IMR-90 (cell line): ENCODE measurements at regions not wholly inside any gene's neighbourhood (a gene's known extent, or its start where the extent isn't known, plus 50 kb on each side); places are given as distances from the start of the nearest gene placed in this dataset.

Experiments used
- ATAC-seq: fragments of 200-7000 bp; cut with Tn5 transposase; 2 replicates; pipeline ENCODE4 v1.9.1; 2020; ENCODE audit warnings: low read depth, mild to moderate bottlenecking, moderate library complexity
- BruUV-seq: library from RNA; stranded (reverse); fragments of 400-500 nt; replicated peaks from 2 replicates; lab custom pipeline; 2021; lab: Mats Ljungman, UMichigan
- CTCF ChIA-PET: fragments of 300-600 bp; formaldehyde crosslinking; extraction: SDS; loops from one replicate; lab custom pipeline; 2021; ENCODE audit warnings: antibody characterized with exemption; lab: Yijun Ruan, JAX
- POLR2A ChIA-PET: fragments of 300-600 bp; sonication (Branson Sonifier 250); formaldehyde crosslinking; loops from one replicate; lab custom pipeline; 2022; ENCODE audit warnings: antibody characterized with exemption; ENCODE audit not compliant: unreplicated experiment; lab: Charles Lee
- DNase-seq: peaks from one replicate; pipeline ENCODE4 v3.0.0; 2013
- H2AFZ ChIP-seq: replicated peaks from 2 replicates; pipeline ENCODE3; 2013; ENCODE audit warnings: low read length, mild to moderate bottlenecking; ENCODE audit not compliant: poor library complexity
- H2AK5ac ChIP-seq: 2 replicates; pipeline ENCODE4 v1.6.1; 2013; ENCODE audit warnings: low read depth, low read length, inconsistent platforms
- H2AK9ac ChIP-seq: replicated peaks from 2 replicates; pipeline ENCODE3; 2013; ENCODE audit warnings: mild to moderate bottlenecking, low read depth, low read length, moderate library complexity; ENCODE audit not compliant: poor library complexity
- H2BK120ac ChIP-seq: 2 replicates; pipeline ENCODE4 v1.6.1; 2013; ENCODE audit warnings: low read depth, low read length, inconsistent platforms
- H2BK15ac ChIP-seq: 3 replicates; pipeline ENCODE4 v1.6.1; 2013; ENCODE audit warnings: low read depth, low read length, inconsistent platforms
- H2BK20ac ChIP-seq: 2 replicates; pipeline ENCODE4 v1.6.1; 2013; ENCODE audit warnings: low read depth, mild to moderate bottlenecking, inconsistent platforms, low read length, moderate library complexity
- H2BK5ac ChIP-seq: 2 replicates; pipeline ENCODE4 v1.6.1; 2013; ENCODE audit warnings: mild to moderate bottlenecking, low read depth, low read length, inconsistent platforms; ENCODE audit not compliant: poor library complexity, severe bottlenecking
- H3K14ac ChIP-seq: replicated peaks from 2 replicates; pipeline ENCODE4 v1.6.1; 2013; ENCODE audit warnings: low read depth, low read length, inconsistent platforms
- H3K18ac ChIP-seq: 2 replicates; pipeline ENCODE4 v1.6.1; 2013; ENCODE audit warnings: low read depth, low read length, control low read depth
- H3K23ac ChIP-seq: 2 replicates; pipeline ENCODE4 v1.6.1; 2013; ENCODE audit warnings: low read depth, low read length, inconsistent platforms
- H3K27ac ChIP-seq: 2 replicates; pipeline ENCODE4 v1.5.1; 2013; ENCODE audit warnings: mild to moderate bottlenecking, control low read depth, low read length; ENCODE audit not compliant: insufficient read depth
- H3K27me3 ChIP-seq: 2 replicates; pipeline ENCODE4 v1.6.1; 2013; ENCODE audit warnings: low read length; ENCODE audit not compliant: control insufficient read depth, insufficient read depth
- H3K36me3 ChIP-seq: 2 replicates; pipeline ENCODE4 v1.6.1; 2013; ENCODE audit warnings: low read length, mixed read lengths; ENCODE audit not compliant: control insufficient read depth, insufficient read depth
- H3K4ac ChIP-seq: 2 replicates; pipeline ENCODE4 v1.6.1; 2013; ENCODE audit warnings: low read depth, low read length, inconsistent platforms
- H3K4me1 ChIP-seq: 2 replicates; pipeline ENCODE4 v1.6.1; 2013; ENCODE audit warnings: low read length, mixed read lengths; ENCODE audit not compliant: control insufficient read depth, insufficient read depth
- H3K4me2 ChIP-seq: 2 replicates; pipeline ENCODE4 v1.6.1; 2013; ENCODE audit warnings: low read depth, mild to moderate bottlenecking, control low read depth, low read length, moderate library complexity
- H3K4me3 ChIP-seq: 2 replicates; pipeline ENCODE4 v1.5.1; 2013; ENCODE audit warnings: low read depth, mild to moderate bottlenecking, control low read depth, low read length, moderate library complexity; ENCODE audit not compliant: insufficient read depth
- H3K56ac ChIP-seq: 2 replicates; pipeline ENCODE4 v1.6.1; 2013; ENCODE audit warnings: low read length, inconsistent platforms; ENCODE audit not compliant: insufficient read depth; ENCODE audit errors: extremely low read depth
- H3K79me1 ChIP-seq, 2 experiments: 2 replicates each; pipeline ENCODE4 v1.6.1; 2013; ENCODE audit warnings: low read length in 2 of 2, inconsistent platforms in 1 of 2, low read depth in 1 of 2
- H3K9ac ChIP-seq: 2 replicates; pipeline ENCODE4 v1.6.1; 2013; ENCODE audit warnings: low read depth, low read length, control low read depth
- H3K9me1 ChIP-seq: 2 replicates; pipeline ENCODE4 v1.6.1; 2013; ENCODE audit warnings: low read length, inconsistent platforms; ENCODE audit not compliant: insufficient read depth
- H3K9me3 ChIP-seq: 2 replicates; pipeline ENCODE4 v1.6.1; 2013; ENCODE audit warnings: low read length; ENCODE audit not compliant: control insufficient read depth, insufficient read depth
- H4K20me1 ChIP-seq: 2 replicates; pipeline ENCODE4 v1.6.1; 2013; ENCODE audit warnings: low read length, inconsistent platforms; ENCODE audit not compliant: insufficient read depth
- H4K5ac ChIP-seq: 2 replicates; pipeline ENCODE4 v1.6.1; 2013; ENCODE audit warnings: mild to moderate bottlenecking, low read depth, low read length, control low read depth
- H4K8ac ChIP-seq, 2 experiments: 2 replicates each; pipeline ENCODE4 v1.6.1; 2013; ENCODE audit warnings: low read depth in 2 of 2, low read length in 2 of 2, control low read depth in 1 of 2, inconsistent platforms in 1 of 2
- H4K91ac ChIP-seq: 2 replicates; pipeline ENCODE4 v1.6.1; 2013; ENCODE audit warnings: low read depth, low read length, inconsistent platforms; ENCODE audit not compliant: insufficient read depth
- CTCF ChIP-seq: conservative IDR thresholded peaks from 2 replicates; pipeline ENCODE4 v1.5.1; 2012; ENCODE audit warnings: mild to moderate bottlenecking, low read depth, low read length, improper control_type of control experiment
- NFE2L2 ChIP-seq: fragments of 150-350 bp; IDR thresholded peaks from 2 replicates; pipeline ENCODE4 v1.6.1; 2016; ENCODE audit warnings: low read depth, mild to moderate bottlenecking, low read length
- POLR2A ChIP-seq: IDR thresholded peaks from 2 replicates; pipeline ENCODE4 v1.6.1; 2012; ENCODE audit warnings: mild to moderate bottlenecking, low read depth, low read length
- RFX5 ChIP-seq: IDR thresholded peaks from 2 replicates; pipeline ENCODE4 v1.8.0; 2012; ENCODE audit warnings: low read depth, mild to moderate bottlenecking, low read length, moderate library complexity
- WGBS, 2 experiments: methylation state at CpG; one replicate each; pipeline versions ENCODE4 v1.1.5 to v1.1.7; 2013; ENCODE audit warnings: missing lambda C conversion rate in 2 of 2; ENCODE audit not compliant: insufficient read length in 1 of 2; ENCODE audit errors: extremely low coverage in 2 of 2; 5-methylcytosine and 5-hydroxymethylcytosine counted together
- dilution Hi-C: fragments of 300-500 bp; cut with HindIII; formaldehyde crosslinking; loops from one replicate; pipeline ENCODE4 v1.14.3; 2018; ENCODE audit warnings: low sequenced_read_pairs; ENCODE audit not compliant: unreplicated experiment
- in situ Hi-C: fragments of 300-500 bp; cut with MboI; formaldehyde crosslinking; loops from 3 replicates; pipeline ENCODE4 v1.14.3; 2019; ENCODE audit warnings: low sequenced_read_pairs, inconsistent platforms, mixed read lengths
- intact Hi-C: fragments of 100-400 bp; cut with micrococcal nuclease; formaldehyde crosslinking; loops from 2 replicates; pipeline ENCODE4 v1.10.0; 2022

- H2AK5ac ChIP-seq: no peak overlapping the region
- no peaks in the 10 kb centered on the region for H3K27me3 ChIP-seq
- in situ Hi-C loops: no loop called here
- no peaks in the 10 kb centered on the region for H4K20me1 ChIP-seq
- H2BK120ac ChIP-seq: no peak overlapping the region
- intact Hi-C loops: no loop called here
- dilution Hi-C loops: no loop called here
- no peak overlapping the region for H3K18ac ChIP-seq
- no peak overlapping the region for H2BK15ac ChIP-seq
- POLR2A ChIA-PET: no interaction called here
- H3K4me1 ChIP-seq: no peaks in the 10 kb centered on the region
- H2BK5ac ChIP-seq: no peak overlapping the region
- no peak overlapping the region for H2AK9ac ChIP-seq
- DNase-seq (no peak), ATAC-seq (no peak)
- CTCF ChIA-PET: no interaction called here
- TF ChIP-seq POLR2A (no peak), NFE2L2 (no peak), CTCF (no peak), RFX5 (no peak)
- H3K27ac ChIP-seq: no peak overlapping the region
- no CpG with 5 or more reads among the region's 1 CpG for WGBS, 2 experiments
- no peak overlapping the region for H3K4me2 ChIP-seq
- H3K9me3 ChIP-seq: no peaks in the 10 kb centered on the region
- H3K9ac ChIP-seq: no peak overlapping the region
- no peaks in the 10 kb centered on the region for H3K79me1 ChIP-seq
- no peak overlapping the region for H3K4me3 ChIP-seq
- H3K4ac ChIP-seq: no peak overlapping the region
- H3K23ac ChIP-seq: no peak overlapping the region
- H2BK20ac ChIP-seq: no peak overlapping the region
- H4K8ac ChIP-seq: no peak overlapping the region
- H3K9me1 ChIP-seq: no peaks in the 10 kb centered on the region
- H2AFZ ChIP-seq: no peak overlapping the region
- H3K36me3 ChIP-seq: no peaks in the 10 kb centered on the region
- no peak overlapping the region for H3K56ac ChIP-seq
- no TSS peak for BruUV-seq
- H4K5ac ChIP-seq: no peak overlapping the region
- no peak overlapping the region for H4K91ac ChIP-seq
- H3K14ac ChIP-seq: no peak overlapping the region
These were observed 649.4 kb upstream of the SLC8A1 start for GRCh38 chr2:41101281-41101680.
